Smooth muscle cell (in vitro differentiated cells): ENCODE measurements at regions not wholly inside any gene's neighbourhood (a gene's known extent, or its start where the extent isn't known, plus 50 kb on each side); places are given as distances from the start of the nearest gene placed in this dataset.
"Not testable (repeated sequence)": the region's sequence is repeated elsewhere in the genome, so short reads cannot be mapped to it uniquely, and the experiment has no call there.

Source experiments
- DNase-seq: peaks from one replicate; lab custom pipeline; 2025; ENCODE audit not compliant: unreplicated experiment; lab: John Stamatoyannopoulos, UW
- H2AFZ ChIP-seq: fragments of 200-600 bp; sonication (generic); 2 replicates; pipeline ENCODE4 v1.6.0; 2016; ENCODE audit warnings: antibody characterized with exemption, low read depth, mild to moderate bottlenecking
- H3F3A ChIP-seq: fragments of 200-600 bp; sonication (generic); 2 replicates; pipeline ENCODE4 v1.6.0; 2017; ENCODE audit warnings: antibody characterized with exemption, low read depth
- H3K27ac ChIP-seq: fragments of 200-600 bp; sonication (generic); 2 replicates; pipeline ENCODE4 v1.5.1; 2016; ENCODE audit warnings: low read depth, mild to moderate bottlenecking
- H3K27me3 ChIP-seq: fragments of 200-600 bp; sonication (generic); 2 replicates; pipeline ENCODE4 v1.6.1; 2016; ENCODE audit warnings: low read depth, mild to moderate bottlenecking
- H3K36me3 ChIP-seq: fragments of 200-600 bp; sonication (generic); 2 replicates; pipeline ENCODE4 v1.5.1; 2016; ENCODE audit warnings: low read depth
- H3K4me1 ChIP-seq: fragments of 200-600 bp; sonication (generic); 2 replicates; pipeline ENCODE4 v1.5.1; 2016; ENCODE audit warnings: low read depth
- H3K4me2 ChIP-seq: fragments of 200-600 bp; sonication (generic); 2 replicates; pipeline ENCODE4 v1.6.0; 2016; ENCODE audit warnings: mild to moderate bottlenecking
- H3K4me3 ChIP-seq: fragments of 200-600 bp; sonication (generic); 2 replicates; pipeline ENCODE4 v1.5.1; 2016; ENCODE audit warnings: mild to moderate bottlenecking
- H3K79me2 ChIP-seq: fragments of 200-600 bp; sonication (generic); 2 replicates; pipeline ENCODE4 v1.6.0; 2016; ENCODE audit warnings: low read depth, mild to moderate bottlenecking
- H3K9ac ChIP-seq: fragments of 200-600 bp; sonication (generic); 2 replicates; pipeline ENCODE4 v1.6.0; 2016; ENCODE audit warnings: low read depth
- H3K9me3 ChIP-seq: fragments of 200-600 bp; sonication (generic); replicated peaks from 2 replicates; pipeline ENCODE4 v1.5.1; 2016; ENCODE audit warnings: low read depth
- H4K20me1 ChIP-seq: fragments of 200-600 bp; sonication (generic); 2 replicates; pipeline ENCODE4 v1.6.0; 2016; ENCODE audit warnings: low read depth
- CTCF ChIP-seq: fragments of 200-600 bp; sonication (generic); IDR thresholded peaks from 2 replicates; pipeline ENCODE4 v1.5.1; 2017; ENCODE audit warnings: borderline replicate concordance, mild to moderate bottlenecking, antibody characterized with exemption; ENCODE audit not compliant: insufficient read depth, poor library complexity, severe bottlenecking
- WGBS: methylation state at CpG from one replicate; pipeline ENCODE4 v1.1.7; 2016; ENCODE audit warnings: low lambda C conversion rate; 5-methylcytosine and 5-hydroxymethylcytosine counted together

DNA sequence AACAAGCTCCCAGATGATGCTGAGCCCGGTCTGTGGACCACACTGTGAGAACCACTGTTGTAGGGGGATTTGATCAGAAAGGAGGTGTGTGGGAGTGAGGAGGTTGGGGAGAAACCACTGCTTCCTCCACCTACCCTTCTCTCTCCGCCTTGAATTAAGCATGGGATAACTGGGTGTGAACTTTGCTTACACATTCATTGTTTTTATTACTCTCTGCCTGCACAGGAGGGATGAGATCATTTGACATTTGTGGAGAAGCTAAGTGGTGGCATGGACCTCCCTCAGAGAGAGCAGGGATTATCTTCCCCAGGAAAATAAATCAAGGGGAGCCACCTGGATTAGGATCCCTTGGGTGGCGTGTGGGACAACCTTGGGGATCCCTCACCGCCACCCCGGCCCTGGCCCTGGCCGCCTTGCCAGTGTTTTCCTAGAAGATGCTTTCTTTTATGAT lies 212.1 kb upstream of the ATP6AP2 start:
- TF ChIP-seq CTCF = no peak
- no peaks in the 10 kb centered on the region for H3K27me3 ChIP-seq
- no peaks in the 10 kb centered on the region for H3K36me3 ChIP-seq
- WGBS = 76% methylated on average over 6 of the region's 6 CpGs
- H3K4me1 ChIP-seq = no peaks in the 10 kb centered on the region
- H3K79me2 ChIP-seq = no peaks in the 10 kb centered on the region
- no peaks in the 10 kb centered on the region for H4K20me1 ChIP-seq
- no peak overlapping the region for H3K9ac ChIP-seq
- no peak for DNase-seq
- H2AFZ ChIP-seq = no peak overlapping the region
- no peaks in the 10 kb centered on the region for H3F3A ChIP-seq
- no peak overlapping the region for H3K4me2 ChIP-seq
- no peaks in the 10 kb centered on the region for H3K9me3 ChIP-seq
- H3K27ac ChIP-seq = no peak overlapping the region
- no peak overlapping the region for H3K4me3 ChIP-seq

- TF ChIP-seq CTCF = no peak
- H4K20me1 ChIP-seq = no peaks in the 10 kb centered on the region
- DNase-seq = no peak
- H3K79me2 ChIP-seq = no peaks in the 10 kb centered on the region
- H3K9ac ChIP-seq = no peak overlapping the region
- H3K4me2 ChIP-seq = no peak overlapping the region
- H3K9me3 ChIP-seq = no peaks in the 10 kb centered on the region
- H3K4me1 ChIP-seq = no peaks in the 10 kb centered on the region
- no peaks in the 10 kb centered on the region for H3F3A ChIP-seq
- H2AFZ ChIP-seq = no peak overlapping the region
- no peaks in the 10 kb centered on the region for H3K27me3 ChIP-seq
- no peak overlapping the region for H3K4me3 ChIP-seq
- H3K27ac ChIP-seq = no peak overlapping the region
- H3K36me3 ChIP-seq = no peaks in the 10 kb centered on the region
- 74% methylated on average over 3 of the region's 3 CpGs for WGBS
These were observed 214.1 kb upstream of the ATP6AP2 start for GRCh38 chrX:40366661-40367060.

DNA sequence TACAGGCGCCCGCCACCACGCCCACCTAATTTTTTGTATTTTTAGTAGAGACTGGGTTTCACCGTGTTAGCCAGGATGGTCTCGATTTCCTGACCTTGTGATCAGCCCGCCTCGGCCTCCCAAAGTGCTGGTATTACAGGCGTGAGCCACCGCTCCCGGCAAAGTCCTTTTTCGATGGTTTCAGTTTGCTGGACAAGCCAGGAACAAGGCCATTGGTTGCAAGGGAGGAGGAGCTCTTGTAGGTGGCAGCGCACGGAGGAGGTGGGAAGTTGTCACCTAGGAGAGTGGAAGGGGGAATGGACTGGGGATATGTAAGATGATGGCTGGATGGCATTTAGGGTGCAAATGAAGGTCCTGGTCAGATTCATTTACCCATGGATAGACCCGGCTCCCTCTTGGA lies 218.5 kb upstream of the ATP6AP2 start:
- H3K9ac ChIP-seq, H2AFZ ChIP-seq, H3K4me1 ChIP-seq, H3F3A ChIP-seq, H3K79me2 ChIP-seq, DNase-seq, H4K20me1 ChIP-seq, H3K4me3 ChIP-seq, H3K27me3 ChIP-seq, H3K4me2 ChIP-seq, H3K36me3 ChIP-seq, H3K9me3 ChIP-seq, H3K27ac ChIP-seq: not testable (repeated sequence)
- 95% methylated on average over 14 of the region's 14 CpGs for WGBS

DNA sequence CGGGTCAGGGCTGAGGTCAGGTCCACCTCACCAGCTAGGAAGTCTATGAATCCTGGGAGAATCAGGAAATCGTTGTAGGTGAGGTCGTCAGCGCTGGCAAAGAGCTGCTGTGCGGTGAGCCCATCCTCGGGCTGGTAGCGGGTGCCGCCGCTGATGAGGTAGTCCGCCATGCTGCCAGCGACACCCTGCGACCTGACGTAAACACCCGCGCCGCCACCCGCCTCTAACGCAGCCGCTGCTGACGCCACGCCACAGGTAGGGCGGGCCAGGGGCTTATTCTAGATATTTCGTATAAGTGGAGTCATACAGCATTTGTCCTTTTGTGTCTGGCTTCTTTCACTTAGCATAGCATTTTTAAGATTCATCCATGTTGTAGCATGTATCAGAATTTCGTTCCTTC lies 220.2 kb upstream of the ATP6AP2 start:
- Histone ChIP-seq H3K27ac (no peak overlapping the region), H3K27me3 (no peaks in the 10 kb centered on the region), H4K20me1 (no peaks in the 10 kb centered on the region), H3K36me3 (no peaks in the 10 kb centered on the region), H3K4me1 (no peaks in the 10 kb centered on the region), H3K79me2 (no peaks in the 10 kb centered on the region), H3K9ac (no peak overlapping the region), H3F3A (no peaks in the 10 kb centered on the region), H3K4me2 (no peak overlapping the region), H3K9me3 (no peaks in the 10 kb centered on the region), H2AFZ (no peak overlapping the region), H3K4me3 (no peak overlapping the region)
- no peak for TF ChIP-seq CTCF
- 97% methylated on average over 24 of the region's 24 CpGs for WGBS
- no peak for DNase-seq
